ENCODE measurements at regions not wholly inside any gene's neighbourhood (a gene's known extent, or its start where the extent isn't known, plus 50 kb on each side); places are given as distances from the start of the nearest gene placed in this dataset.
A peak's percentile ranks its signal among the peaks of the same experiment; 100 is the strongest.

- DNase-seq (ENCODE audit: low read depth in 4 of 4, low spot score in 3 of 4), result no peak
Observed at GRCh38 chr7:67413670-67414069, 417.0 kb downstream of the TYW1 start.

GRCh38 chr7:67414858-67415257 is 418.2 kb downstream of the TYW1 start:
- DNase-seq (ENCODE audit: low read depth in 4 of 4, low spot score in 3 of 4), result no peak

GRCh38 chr7:67422601-67423000 is 426.0 kb downstream of the TYW1 start:
- no peak for DNase-seq (ENCODE audit: low read depth in 4 of 4, low spot score in 3 of 4)

- no peak for DNase-seq (ENCODE audit: low read depth in 4 of 4, low spot score in 3 of 4)
Observed at GRCh38 chr7:67423065-67423464, 426.4 kb downstream of the TYW1 start.

- DNase-seq (ENCODE audit: low read depth in 4 of 4, low spot score in 3 of 4), result no peak
Observed at GRCh38 chr7:67426654-67427053, 430.0 kb downstream of the TYW1 start.

GRCh38 chr7:67429735-67430134 is 433.1 kb downstream of the TYW1 start:
- DNase-seq (ENCODE audit: low read depth in 4 of 4, low spot score in 3 of 4), result no peak

- DNase-seq (ENCODE audit: low read depth in 4 of 4, low spot score in 3 of 4), result no peak
Observed at GRCh38 chr7:67432536-67433234, 436.1 kb downstream of the TYW1 start.

- no peak for DNase-seq (ENCODE audit: low read depth in 4 of 4, low spot score in 3 of 4)
Observed at GRCh38 chr7:67435894-67436535, 439.4 kb downstream of the TYW1 start.

- DNase-seq (ENCODE audit: low read depth in 4 of 4, low spot score in 3 of 4), result no peak
Observed at GRCh38 chr7:67438198-67438882, 441.7 kb downstream of the TYW1 start.

GRCh38 chr7:67438913-67439505 is 442.4 kb downstream of the TYW1 start:
- DNase-seq (ENCODE audit: low read depth in 4 of 4, low spot score in 3 of 4), result no peak

- DNase-seq (ENCODE audit: low read depth in 4 of 4, low spot score in 3 of 4), result no peak
Observed at GRCh38 chr7:67440321-67440720, 443.7 kb downstream of the TYW1 start.

- DNase-seq (ENCODE audit: low read depth in 4 of 4, low spot score in 3 of 4), result no peak
Observed at GRCh38 chr7:67445728-67446127, 449.1 kb downstream of the TYW1 start.

GRCh38 chr7:67447297-67447696 is 450.7 kb downstream of the TYW1 start:
- DNase-seq (ENCODE audit: low read depth in 4 of 4, low spot score in 3 of 4), result no peak

GRCh38 chr7:67448271-67448670 is 451.6 kb downstream of the TYW1 start:
- no peak for DNase-seq (ENCODE audit: low read depth in 4 of 4, low spot score in 3 of 4)

GRCh38 chr7:67450171-67450570 is 453.5 kb downstream of the TYW1 start:
- DNase-seq (ENCODE audit: low read depth in 4 of 4, low spot score in 3 of 4), result no peak

- DNase-seq (ENCODE audit: low read depth in 4 of 4, low spot score in 3 of 4), result no peak
Observed at GRCh38 chr7:67451306-67451705, 454.7 kb downstream of the TYW1 start.

GRCh38 chr7:67452516-67453026 is 455.9 kb downstream of the TYW1 start:
- DNase-seq (ENCODE audit: low read depth in 4 of 4, low spot score in 3 of 4), result no peak

- DNase-seq (ENCODE audit: low read depth in 4 of 4, low spot score in 3 of 4), result no peak
Observed at GRCh38 chr7:67453580-67454380, 457.1 kb downstream of the TYW1 start.

GRCh38 chr7:67455508-67455907 is 458.9 kb downstream of the TYW1 start:
- DNase-seq (ENCODE audit: low read depth in 4 of 4, low spot score in 3 of 4), result no peak

GRCh38 chr7:67462781-67463191 is 466.2 kb downstream of the TYW1 start:
- peak in 3 of 4 donors; percentile 59 to 77 (median 70) for DNase-seq (ENCODE audit: low read depth in 4 of 4, low spot score in 3 of 4)

Measured in left renal pelvis (tissue), 4 donors.